H1 (cell line): ENCODE measurements at regions not wholly inside any gene's neighbourhood (a gene's known extent, or its start where the extent isn't known, plus 50 kb on each side); places are given as distances from the start of the nearest gene placed in this dataset.
A peak's percentile ranks its signal among the peaks of the same experiment; 100 is the strongest.

Experiments
- ASH2L ChIP-seq: fragments of 200-600, 300-600 bp; sonication (generic); IDR thresholded peaks from one replicate; pipeline ENCODE4 v1.7.1; 2017; ENCODE audit warnings: low read length
- BRCA1 ChIP-seq: IDR thresholded peaks from 2 replicates; pipeline ENCODE4 v1.6.1; 2012; ENCODE audit warnings: low read depth, low read length, improper control_type of control experiment
- CBX8 ChIP-seq: fragments of 300-800, 300-1000 bp; sonication (generic); IDR thresholded peaks from 2 replicates; pipeline ENCODE4 v1.7.1; 2016; ENCODE audit warnings: low read depth, low read length, borderline replicate concordance
- KDM1A ChIP-seq: fragments of 200-600, 300-600 bp; sonication (generic); IDR thresholded peaks from 2 replicates; pipeline ENCODE4 v1.7.1; 2016; ENCODE audit warnings: mild to moderate bottlenecking, low read length, borderline replicate concordance
- TF ChIP-seq, protein P1 (sequence below): fragments of 300-600 bp; sonication (generic); IDR thresholded peaks from 2 replicates; pipeline ENCODE4 v1.7.1; 2012; ENCODE audit warnings: low read length, moderate library complexity, mild to moderate bottlenecking, inconsistent platforms; ENCODE audit not compliant: insufficient replicate concordance
- TF ChIP-seq, protein P2 (sequence below): IDR thresholded peaks from 2 replicates; pipeline ENCODE4 v1.6.1; 2012; ENCODE audit warnings: inconsistent platforms
- TF ChIP-seq, protein P3 (sequence below), 3 experiments: IDR thresholded peaks; 1 replicate in 2 of 3; 2 replicates in 1 of 3; pipeline versions ENCODE4 v1.5.1 to v1.6.1; 2011; ENCODE audit warnings: low read length in 3 of 3, mild to moderate bottlenecking in 3 of 3, inconsistent platforms in 2 of 3, low read depth in 1 of 3, moderate library complexity in 1 of 3; ENCODE audit not compliant: insufficient read depth in 1 of 3; ENCODE audit errors: control extremely low read depth in 1 of 3

DNA sequence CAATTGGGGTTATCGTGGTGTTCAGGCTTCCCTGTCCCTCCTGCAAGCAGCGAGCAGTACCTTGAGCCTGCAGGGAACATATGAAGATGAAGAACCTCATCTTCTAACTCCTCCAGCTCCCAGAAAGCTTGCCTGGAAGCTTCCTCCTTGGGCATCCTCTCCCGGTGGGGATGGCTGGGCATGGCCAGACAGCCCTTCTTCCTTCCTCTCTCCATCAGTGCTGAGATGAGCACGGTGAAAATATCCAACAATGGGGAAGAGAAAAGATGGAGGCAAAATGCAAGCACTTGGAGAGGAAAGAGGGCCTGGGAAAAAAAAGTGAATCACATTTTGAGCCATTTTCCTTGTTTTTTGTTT is 107.7 kb upstream of the FOXA2 start (continued):
- TF ChIP-seq, protein P1, sequence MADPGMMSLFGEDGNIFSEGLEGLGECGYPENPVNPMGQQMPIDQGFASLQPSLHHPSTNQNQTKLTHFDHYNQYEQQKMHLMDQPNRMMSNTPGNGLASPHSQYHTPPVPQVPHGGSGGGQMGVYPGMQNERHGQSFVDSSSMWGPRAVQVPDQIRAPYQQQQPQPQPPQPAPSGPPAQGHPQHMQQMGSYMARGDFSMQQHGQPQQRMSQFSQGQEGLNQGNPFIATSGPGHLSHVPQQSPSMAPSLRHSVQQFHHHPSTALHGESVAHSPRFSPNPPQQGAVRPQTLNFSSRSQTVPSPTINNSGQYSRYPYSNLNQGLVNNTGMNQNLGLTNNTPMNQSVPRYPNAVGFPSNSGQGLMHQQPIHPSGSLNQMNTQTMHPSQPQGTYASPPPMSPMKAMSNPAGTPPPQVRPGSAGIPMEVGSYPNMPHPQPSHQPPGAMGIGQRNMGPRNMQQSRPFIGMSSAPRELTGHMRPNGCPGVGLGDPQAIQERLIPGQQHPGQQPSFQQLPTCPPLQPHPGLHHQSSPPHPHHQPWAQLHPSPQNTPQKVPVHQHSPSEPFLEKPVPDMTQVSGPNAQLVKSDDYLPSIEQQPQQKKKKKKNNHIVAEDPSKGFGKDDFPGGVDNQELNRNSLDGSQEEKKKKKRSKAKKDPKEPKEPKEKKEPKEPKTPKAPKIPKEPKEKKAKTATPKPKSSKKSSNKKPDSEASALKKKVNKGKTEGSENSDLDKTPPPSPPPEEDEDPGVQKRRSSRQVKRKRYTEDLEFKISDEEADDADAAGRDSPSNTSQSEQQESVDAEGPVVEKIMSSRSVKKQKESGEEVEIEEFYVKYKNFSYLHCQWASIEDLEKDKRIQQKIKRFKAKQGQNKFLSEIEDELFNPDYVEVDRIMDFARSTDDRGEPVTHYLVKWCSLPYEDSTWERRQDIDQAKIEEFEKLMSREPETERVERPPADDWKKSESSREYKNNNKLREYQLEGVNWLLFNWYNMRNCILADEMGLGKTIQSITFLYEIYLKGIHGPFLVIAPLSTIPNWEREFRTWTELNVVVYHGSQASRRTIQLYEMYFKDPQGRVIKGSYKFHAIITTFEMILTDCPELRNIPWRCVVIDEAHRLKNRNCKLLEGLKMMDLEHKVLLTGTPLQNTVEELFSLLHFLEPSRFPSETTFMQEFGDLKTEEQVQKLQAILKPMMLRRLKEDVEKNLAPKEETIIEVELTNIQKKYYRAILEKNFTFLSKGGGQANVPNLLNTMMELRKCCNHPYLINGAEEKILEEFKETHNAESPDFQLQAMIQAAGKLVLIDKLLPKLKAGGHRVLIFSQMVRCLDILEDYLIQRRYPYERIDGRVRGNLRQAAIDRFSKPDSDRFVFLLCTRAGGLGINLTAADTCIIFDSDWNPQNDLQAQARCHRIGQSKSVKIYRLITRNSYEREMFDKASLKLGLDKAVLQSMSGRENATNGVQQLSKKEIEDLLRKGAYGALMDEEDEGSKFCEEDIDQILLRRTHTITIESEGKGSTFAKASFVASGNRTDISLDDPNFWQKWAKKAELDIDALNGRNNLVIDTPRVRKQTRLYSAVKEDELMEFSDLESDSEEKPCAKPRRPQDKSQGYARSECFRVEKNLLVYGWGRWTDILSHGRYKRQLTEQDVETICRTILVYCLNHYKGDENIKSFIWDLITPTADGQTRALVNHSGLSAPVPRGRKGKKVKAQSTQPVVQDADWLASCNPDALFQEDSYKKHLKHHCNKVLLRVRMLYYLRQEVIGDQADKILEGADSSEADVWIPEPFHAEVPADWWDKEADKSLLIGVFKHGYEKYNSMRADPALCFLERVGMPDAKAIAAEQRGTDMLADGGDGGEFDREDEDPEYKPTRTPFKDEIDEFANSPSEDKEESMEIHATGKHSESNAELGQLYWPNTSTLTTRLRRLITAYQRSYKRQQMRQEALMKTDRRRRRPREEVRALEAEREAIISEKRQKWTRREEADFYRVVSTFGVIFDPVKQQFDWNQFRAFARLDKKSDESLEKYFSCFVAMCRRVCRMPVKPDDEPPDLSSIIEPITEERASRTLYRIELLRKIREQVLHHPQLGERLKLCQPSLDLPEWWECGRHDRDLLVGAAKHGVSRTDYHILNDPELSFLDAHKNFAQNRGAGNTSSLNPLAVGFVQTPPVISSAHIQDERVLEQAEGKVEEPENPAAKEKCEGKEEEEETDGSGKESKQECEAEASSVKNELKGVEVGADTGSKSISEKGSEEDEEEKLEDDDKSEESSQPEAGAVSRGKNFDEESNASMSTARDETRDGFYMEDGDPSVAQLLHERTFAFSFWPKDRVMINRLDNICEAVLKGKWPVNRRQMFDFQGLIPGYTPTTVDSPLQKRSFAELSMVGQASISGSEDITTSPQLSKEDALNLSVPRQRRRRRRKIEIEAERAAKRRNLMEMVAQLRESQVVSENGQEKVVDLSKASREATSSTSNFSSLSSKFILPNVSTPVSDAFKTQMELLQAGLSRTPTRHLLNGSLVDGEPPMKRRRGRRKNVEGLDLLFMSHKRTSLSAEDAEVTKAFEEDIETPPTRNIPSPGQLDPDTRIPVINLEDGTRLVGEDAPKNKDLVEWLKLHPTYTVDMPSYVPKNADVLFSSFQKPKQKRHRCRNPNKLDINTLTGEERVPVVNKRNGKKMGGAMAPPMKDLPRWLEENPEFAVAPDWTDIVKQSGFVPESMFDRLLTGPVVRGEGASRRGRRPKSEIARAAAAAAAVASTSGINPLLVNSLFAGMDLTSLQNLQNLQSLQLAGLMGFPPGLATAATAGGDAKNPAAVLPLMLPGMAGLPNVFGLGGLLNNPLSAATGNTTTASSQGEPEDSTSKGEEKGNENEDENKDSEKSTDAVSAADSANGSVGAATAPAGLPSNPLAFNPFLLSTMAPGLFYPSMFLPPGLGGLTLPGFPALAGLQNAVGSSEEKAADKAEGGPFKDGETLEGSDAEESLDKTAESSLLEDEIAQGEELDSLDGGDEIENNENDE: no peak
- TF ChIP-seq ASH2L (peak; percentile 5), KDM1A (no peak), CBX8 (no peak), BRCA1 (no peak)
- TF ChIP-seq, protein P2, sequence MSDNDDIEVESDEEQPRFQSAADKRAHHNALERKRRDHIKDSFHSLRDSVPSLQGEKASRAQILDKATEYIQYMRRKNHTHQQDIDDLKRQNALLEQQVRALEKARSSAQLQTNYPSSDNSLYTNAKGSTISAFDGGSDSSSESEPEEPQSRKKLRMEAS: no peak
- TF ChIP-seq, protein P3, sequence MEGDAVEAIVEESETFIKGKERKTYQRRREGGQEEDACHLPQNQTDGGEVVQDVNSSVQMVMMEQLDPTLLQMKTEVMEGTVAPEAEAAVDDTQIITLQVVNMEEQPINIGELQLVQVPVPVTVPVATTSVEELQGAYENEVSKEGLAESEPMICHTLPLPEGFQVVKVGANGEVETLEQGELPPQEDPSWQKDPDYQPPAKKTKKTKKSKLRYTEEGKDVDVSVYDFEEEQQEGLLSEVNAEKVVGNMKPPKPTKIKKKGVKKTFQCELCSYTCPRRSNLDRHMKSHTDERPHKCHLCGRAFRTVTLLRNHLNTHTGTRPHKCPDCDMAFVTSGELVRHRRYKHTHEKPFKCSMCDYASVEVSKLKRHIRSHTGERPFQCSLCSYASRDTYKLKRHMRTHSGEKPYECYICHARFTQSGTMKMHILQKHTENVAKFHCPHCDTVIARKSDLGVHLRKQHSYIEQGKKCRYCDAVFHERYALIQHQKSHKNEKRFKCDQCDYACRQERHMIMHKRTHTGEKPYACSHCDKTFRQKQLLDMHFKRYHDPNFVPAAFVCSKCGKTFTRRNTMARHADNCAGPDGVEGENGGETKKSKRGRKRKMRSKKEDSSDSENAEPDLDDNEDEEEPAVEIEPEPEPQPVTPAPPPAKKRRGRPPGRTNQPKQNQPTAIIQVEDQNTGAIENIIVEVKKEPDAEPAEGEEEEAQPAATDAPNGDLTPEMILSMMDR (IDR thresholded peaks at IDR 0.05; ENCODE audit: control extremely low read depth in 1 of 3, insufficient read depth in 1 of 3, low read depth in 1 of 3, low read length in 3 of 3): no peak
